HCT116 (cell line): ENCODE measurements at regions not wholly inside any gene's neighbourhood (a gene's known extent, or its start where the extent isn't known, plus 50 kb on each side); places are given as distances from the start of the nearest gene placed in this dataset.

ENCODE experiments used
- CEBPB ChIP-seq: IDR thresholded peaks from 2 replicates; pipeline ENCODE4 v1.6.1; 2012; ENCODE audit warnings: low read depth
- CTCF ChIP-seq, 3 experiments: fragments of 200-600 bp in 1 of 3; sonication (generic) in 1 of 3; IDR thresholded peaks in 2 of 3; conservative IDR thresholded peaks in 1 of 3; 2 replicates each; pipeline ENCODE4 v1.5.1; 2012 to 2017; ENCODE audit warnings: low read depth in 2 of 3, low read length in 2 of 3, antibody characterized with exemption in 1 of 3, borderline replicate concordance in 1 of 3, control low read depth in 1 of 3, mild to moderate bottlenecking in 1 of 3, mixed read lengths in 1 of 3, mixed run types in 1 of 3, moderate library complexity in 1 of 3; ENCODE audit not compliant: insufficient read depth in 1 of 3
- ELF1 ChIP-seq: IDR thresholded peaks from 2 replicates; pipeline ENCODE4 v1.6.1; 2012; ENCODE audit warnings: low read depth, borderline replicate concordance
- EZH2 ChIP-seq: fragments of 200-600 bp; sonication (generic); IDR thresholded peaks from 2 replicates; pipeline ENCODE4 v1.6.1; 2017; ENCODE audit warnings: antibody characterized with exemption, mixed run types
- EZH2phosphoT487 ChIP-seq: fragments of 200-600 bp; IDR thresholded peaks from 2 replicates; pipeline ENCODE4 v1.6.1; 2018; ENCODE audit warnings: antibody characterized with exemption, borderline replicate concordance
- SP1 ChIP-seq: IDR thresholded peaks from 2 replicates; pipeline ENCODE4 v1.6.1; 2012; ENCODE audit warnings: low read depth
- YY1 ChIP-seq: IDR thresholded peaks from 2 replicates; pipeline ENCODE4 v1.6.1; 2011; ENCODE audit warnings: low read length, low read depth, moderate library complexity, mild to moderate bottlenecking; ENCODE audit not compliant: insufficient replicate concordance; ENCODE audit errors: extremely low read depth
- ZNF274 ChIP-seq: fragments of 200-500 bp; sonication (Bioruptor generic); IDR thresholded peaks from 2 replicates; pipeline ENCODE4 v1.6.1; 2014; ENCODE audit warnings: mild to moderate bottlenecking, low read depth, low read length, inconsistent platforms

DNA sequence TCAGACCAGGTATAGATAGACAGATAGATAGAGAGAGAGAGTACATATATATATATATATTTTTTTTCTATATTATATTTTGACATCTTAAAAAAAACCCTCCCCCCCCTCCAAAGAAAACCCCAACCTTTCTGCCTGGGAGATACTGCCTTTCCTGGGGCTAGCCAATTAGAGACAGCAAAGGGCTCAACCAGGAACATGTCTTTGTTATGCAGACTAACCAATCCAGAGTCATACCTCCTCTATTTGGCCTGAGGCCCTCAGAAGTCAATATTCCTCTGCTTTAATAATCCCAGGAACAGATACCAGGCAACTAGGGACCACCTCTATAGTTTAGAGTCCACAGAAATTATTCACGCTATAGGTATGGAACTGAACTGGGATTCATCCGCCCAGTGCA lies 135.6 kb upstream of the MAD2L1 start:
- no peak for TF ChIP-seq EZH2
- no peak for TF ChIP-seq CTCF (IDR thresholded peaks at IDR 0.05 in 2 of 3, conservative IDR thresholded peaks at IDR 0.05 in 1 of 3; ENCODE audit: borderline replicate concordance in 1 of 3, insufficient read depth in 1 of 3, low read depth in 2 of 3, low read length in 2 of 3)
- no peak for TF ChIP-seq SP1
- TF ChIP-seq ELF1 = no peak
- no peak for TF ChIP-seq YY1
- TF ChIP-seq ZNF274 = no peak
- no peak for TF ChIP-seq EZH2phosphoT487
- TF ChIP-seq CEBPB = no peak
